Activated CD4-positive, alpha-beta memory T cell treated with anti-CD3 and anti-CD28 coated beads for 36 hours (primary cell): ENCODE measurements at regions not wholly inside any gene's neighbourhood (a gene's known extent, or its start where the extent isn't known, plus 50 kb on each side); places are given as distances from the start of the nearest gene placed in this dataset.
"Not testable (repeated sequence)": the region's sequence is repeated elsewhere in the genome, so short reads cannot be mapped to it uniquely, and the experiment has no call there.

Experiments used
- CTCF ChIA-PET: fragments of 350-600 bp; sonication (Branson Sonifier 250); formaldehyde crosslinking; loops from one replicate; lab custom pipeline; 2021; ENCODE audit warnings: antibody characterized with exemption, inconsistent platforms; lab: Charles Lee
- POLR2A ChIA-PET: fragments of 350-600 bp; sonication (Branson Sonifier 250); formaldehyde crosslinking; loops from one replicate; lab custom pipeline; 2021; ENCODE audit warnings: antibody characterized with exemption; lab: Charles Lee
- DNase-seq: peaks from one replicate; pipeline ENCODE4 v3.0.0-alpha.2; 2020
- H3K27ac Mint-ChIP-seq: one replicate; pipeline ENCODE4 v1.8.0; 2021; ENCODE audit warnings: mixed read lengths
- H3K27me3 Mint-ChIP-seq: one replicate; pipeline ENCODE4 v1.8.0; 2021; ENCODE audit warnings: mixed read lengths
- H3K36me3 Mint-ChIP-seq: one replicate; pipeline ENCODE4 v1.8.0; 2021; ENCODE audit warnings: mixed read lengths
- H3K4me1 Mint-ChIP-seq: one replicate; pipeline ENCODE4 v1.8.0; 2021; ENCODE audit warnings: low read depth, mixed read lengths
- H3K4me3 Mint-ChIP-seq: one replicate; pipeline ENCODE4 v1.8.0; 2021; ENCODE audit warnings: mild to moderate bottlenecking, mixed read lengths
- H3K9me3 Mint-ChIP-seq: one replicate; pipeline ENCODE4 v1.8.0; 2021; ENCODE audit warnings: mixed read lengths
- intact Hi-C: fragments of 100-400 bp; cut with micrococcal nuclease; formaldehyde crosslinking; loops from one replicate; pipeline ENCODE4 v1.15.1; 2023

GRCh38 chr21:19541602-19542001 is 1138.0 kb upstream of the TMPRSS15 start:
- no peak overlapping the region for H3K27ac Mint-ChIP-seq
- peaks cover 34% of the 10 kb centered on the region for H3K9me3 Mint-ChIP-seq
- no peaks in the 10 kb centered on the region for H3K27me3 Mint-ChIP-seq
- no peaks in the 10 kb centered on the region for H3K36me3 Mint-ChIP-seq
- ChIA-PET CTCF (no interaction called here), POLR2A (no interaction called here)
- H3K4me1 Mint-ChIP-seq: no peaks in the 10 kb centered on the region
- H3K4me3 Mint-ChIP-seq: no peak overlapping the region
- intact Hi-C loops: no loop called here
- DNase-seq: no peak

- CTCF ChIA-PET, POLR2A ChIA-PET, H3K4me1 Mint-ChIP-seq, H3K36me3 Mint-ChIP-seq, H3K27ac Mint-ChIP-seq, H3K4me3 Mint-ChIP-seq, intact Hi-C loops, H3K27me3 Mint-ChIP-seq, DNase-seq: not testable (repeated sequence)
- H3K9me3 Mint-ChIP-seq: peaks cover 38% of the 10 kb centered on the region
Observed at GRCh38 chr21:19544493-19544892, 1140.9 kb upstream of the TMPRSS15 start.

- Mint-ChIP-seq H3K27me3 (no peaks in the 10 kb centered on the region), H3K27ac (no peak overlapping the region), H3K4me3 (no peak overlapping the region), H3K9me3 (peaks cover 35% of the 10 kb centered on the region), H3K4me1 (no peaks in the 10 kb centered on the region), H3K36me3 (no peaks in the 10 kb centered on the region)
- no peak for DNase-seq
- intact Hi-C loops: no loop called here
- CTCF ChIA-PET: no interaction called here
- POLR2A ChIA-PET: no interaction called here
Observed at GRCh38 chr21:19547951-19548840, 1144.6 kb upstream of the TMPRSS15 start.

- H3K4me1 Mint-ChIP-seq: no peaks in the 10 kb centered on the region
- DNase-seq: no peak
- ChIA-PET CTCF (no interaction called here), POLR2A (no interaction called here)
- H3K27me3 Mint-ChIP-seq: no peaks in the 10 kb centered on the region
- H3K4me3 Mint-ChIP-seq: no peak overlapping the region
- intact Hi-C loops: no loop called here
- peaks cover 23% of the 10 kb centered on the region for H3K9me3 Mint-ChIP-seq
- no peaks in the 10 kb centered on the region for H3K36me3 Mint-ChIP-seq
- H3K27ac Mint-ChIP-seq: no peak overlapping the region
Observed at GRCh38 chr21:19553919-19554615, 1150.5 kb upstream of the TMPRSS15 start.

GRCh38 chr21:19557046-19557445 is 1153.5 kb upstream of the TMPRSS15 start:
- Mint-ChIP-seq H3K27me3 (no peaks in the 10 kb centered on the region), H3K4me3 (no peak overlapping the region), H3K9me3 (peaks cover 15% of the 10 kb centered on the region), H3K27ac (no peak overlapping the region), H3K36me3 (no peaks in the 10 kb centered on the region), H3K4me1 (no peaks in the 10 kb centered on the region)
- intact Hi-C loops: no loop called here
- ChIA-PET CTCF (no interaction called here), POLR2A (no interaction called here)
- no peak for DNase-seq

- no peak overlapping the region for H3K4me3 Mint-ChIP-seq
- intact Hi-C loops: no loop called here
- DNase-seq: no peak
- no peaks in the 10 kb centered on the region for H3K27me3 Mint-ChIP-seq
- no peak overlapping the region for H3K27ac Mint-ChIP-seq
- ChIA-PET POLR2A (no interaction called here), CTCF (no interaction called here)
- no peaks in the 10 kb centered on the region for H3K36me3 Mint-ChIP-seq
- H3K9me3 Mint-ChIP-seq: peaks cover 14% of the 10 kb centered on the region
- H3K4me1 Mint-ChIP-seq: no peaks in the 10 kb centered on the region
Observed at GRCh38 chr21:19557488-19557887, 1153.9 kb upstream of the TMPRSS15 start.

GRCh38 chr21:19565587-19565986 is 1162.0 kb upstream of the TMPRSS15 start:
- intact Hi-C loops: no loop called here
- Mint-ChIP-seq H3K27ac (no peak overlapping the region), H3K4me1 (no peaks in the 10 kb centered on the region), H3K4me3 (no peak overlapping the region), H3K27me3 (no peaks in the 10 kb centered on the region), H3K36me3 (no peaks in the 10 kb centered on the region), H3K9me3 (no peaks in the 10 kb centered on the region)
- DNase-seq: no peak
- CTCF ChIA-PET: no interaction called here
- POLR2A ChIA-PET: no interaction called here

GRCh38 chr21:19566975-19567374 is 1163.4 kb upstream of the TMPRSS15 start:
- CTCF ChIA-PET: no interaction called here
- peaks cover 5% of the 10 kb centered on the region for H3K9me3 Mint-ChIP-seq

GRCh38 chr21:19577381-19577780 is 1173.8 kb upstream of the TMPRSS15 start:
- H3K36me3 Mint-ChIP-seq: no peaks in the 10 kb centered on the region
- no peaks in the 10 kb centered on the region for H3K4me1 Mint-ChIP-seq
- H3K27ac Mint-ChIP-seq: no peak overlapping the region
- H3K27me3 Mint-ChIP-seq: no peaks in the 10 kb centered on the region
- no peak overlapping the region for H3K4me3 Mint-ChIP-seq
- CTCF ChIA-PET: no interaction called here
- DNase-seq: no peak
- intact Hi-C loops: no loop called here
- peaks cover 7% of the 10 kb centered on the region for H3K9me3 Mint-ChIP-seq
- POLR2A ChIA-PET: no interaction called here

More at GRCh38 chr21:19566975-19567374, 1163.4 kb upstream of the TMPRSS15 start:
- Mint-ChIP-seq H3K4me3 (no peak overlapping the region), H3K4me1 (no peaks in the 10 kb centered on the region), H3K27me3 (no peaks in the 10 kb centered on the region), H3K27ac (no peak overlapping the region), H3K36me3 (no peaks in the 10 kb centered on the region)
- intact Hi-C loops: no loop called here
- POLR2A ChIA-PET: no interaction called here
- DNase-seq: no peak

GRCh38 chr21:19590044-19590443 is 1186.5 kb upstream of the TMPRSS15 start:
- no peaks in the 10 kb centered on the region for H3K27me3 Mint-ChIP-seq
- ChIA-PET POLR2A (no interaction called here), CTCF (no interaction called here)
- no peaks in the 10 kb centered on the region for H3K4me1 Mint-ChIP-seq
- H3K4me3 Mint-ChIP-seq: no peak overlapping the region
- intact Hi-C loops: no loop called here
- DNase-seq: no peak
- no peaks in the 10 kb centered on the region for H3K36me3 Mint-ChIP-seq
- no peak overlapping the region for H3K27ac Mint-ChIP-seq
- H3K9me3 Mint-ChIP-seq: peaks cover 8% of the 10 kb centered on the region

GRCh38 chr21:19603011-19603593 is 1199.5 kb upstream of the TMPRSS15 start:
- intact Hi-C loops: no loop called here
- H3K4me3 Mint-ChIP-seq: no peak overlapping the region
- no peak for DNase-seq
- H3K27me3 Mint-ChIP-seq: no peaks in the 10 kb centered on the region
- H3K27ac Mint-ChIP-seq: no peak overlapping the region
- CTCF ChIA-PET: no interaction called here
- H3K9me3 Mint-ChIP-seq: peaks cover 18% of the 10 kb centered on the region
- no peaks in the 10 kb centered on the region for H3K36me3 Mint-ChIP-seq
- H3K4me1 Mint-ChIP-seq: no peaks in the 10 kb centered on the region
- POLR2A ChIA-PET: no interaction called here

- H3K4me1 Mint-ChIP-seq: no peaks in the 10 kb centered on the region
- H3K27me3 Mint-ChIP-seq: no peaks in the 10 kb centered on the region
- H3K36me3 Mint-ChIP-seq: no peaks in the 10 kb centered on the region
- POLR2A ChIA-PET: no interaction called here
- no peak overlapping the region for H3K27ac Mint-ChIP-seq
- CTCF ChIA-PET: no interaction called here
- H3K9me3 Mint-ChIP-seq: peaks cover 6% of the 10 kb centered on the region
- no peak overlapping the region for H3K4me3 Mint-ChIP-seq
- DNase-seq: no peak
- intact Hi-C loops: no loop called here
Observed at GRCh38 chr21:19608101-19608621, 1204.6 kb upstream of the TMPRSS15 start.
